ENCODE measurements at regions not wholly inside any gene's neighbourhood (a gene's known extent, or its start where the extent isn't known, plus 50 kb on each side); places are given as distances from the start of the nearest gene placed in this dataset.

DNA sequence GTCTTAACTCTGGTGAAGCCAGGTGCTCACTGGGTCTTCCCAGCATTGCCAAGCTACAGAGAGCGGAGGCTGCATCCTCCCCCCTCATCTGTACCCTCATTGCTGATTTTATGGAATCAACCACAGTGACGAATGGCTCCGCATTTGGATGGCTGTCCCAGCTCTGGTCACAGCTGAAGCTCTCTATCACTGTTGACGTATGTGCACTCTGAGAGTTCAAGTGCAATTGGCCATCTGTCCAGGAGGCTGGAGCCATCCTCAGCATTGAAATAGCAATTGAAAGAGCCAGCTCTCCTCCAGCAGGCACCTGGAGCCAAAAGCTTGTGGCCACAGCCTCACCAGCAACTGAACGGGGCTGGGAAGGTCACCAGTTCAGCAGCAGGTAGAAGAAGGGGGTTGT lies 494.1 kb downstream of the TMEM114 start:
- TF ChIP-seq, protein P1, sequence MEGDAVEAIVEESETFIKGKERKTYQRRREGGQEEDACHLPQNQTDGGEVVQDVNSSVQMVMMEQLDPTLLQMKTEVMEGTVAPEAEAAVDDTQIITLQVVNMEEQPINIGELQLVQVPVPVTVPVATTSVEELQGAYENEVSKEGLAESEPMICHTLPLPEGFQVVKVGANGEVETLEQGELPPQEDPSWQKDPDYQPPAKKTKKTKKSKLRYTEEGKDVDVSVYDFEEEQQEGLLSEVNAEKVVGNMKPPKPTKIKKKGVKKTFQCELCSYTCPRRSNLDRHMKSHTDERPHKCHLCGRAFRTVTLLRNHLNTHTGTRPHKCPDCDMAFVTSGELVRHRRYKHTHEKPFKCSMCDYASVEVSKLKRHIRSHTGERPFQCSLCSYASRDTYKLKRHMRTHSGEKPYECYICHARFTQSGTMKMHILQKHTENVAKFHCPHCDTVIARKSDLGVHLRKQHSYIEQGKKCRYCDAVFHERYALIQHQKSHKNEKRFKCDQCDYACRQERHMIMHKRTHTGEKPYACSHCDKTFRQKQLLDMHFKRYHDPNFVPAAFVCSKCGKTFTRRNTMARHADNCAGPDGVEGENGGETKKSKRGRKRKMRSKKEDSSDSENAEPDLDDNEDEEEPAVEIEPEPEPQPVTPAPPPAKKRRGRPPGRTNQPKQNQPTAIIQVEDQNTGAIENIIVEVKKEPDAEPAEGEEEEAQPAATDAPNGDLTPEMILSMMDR (IDR thresholded peaks at IDR 0.05), result no peak
- no peak for TF ChIP-seq POLR2A (IDR thresholded peaks at IDR 0.05)
- no peaks in the 10 kb centered on the region for H3K36me3 ChIP-seq
- DNase-seq, result no peak

DNA sequence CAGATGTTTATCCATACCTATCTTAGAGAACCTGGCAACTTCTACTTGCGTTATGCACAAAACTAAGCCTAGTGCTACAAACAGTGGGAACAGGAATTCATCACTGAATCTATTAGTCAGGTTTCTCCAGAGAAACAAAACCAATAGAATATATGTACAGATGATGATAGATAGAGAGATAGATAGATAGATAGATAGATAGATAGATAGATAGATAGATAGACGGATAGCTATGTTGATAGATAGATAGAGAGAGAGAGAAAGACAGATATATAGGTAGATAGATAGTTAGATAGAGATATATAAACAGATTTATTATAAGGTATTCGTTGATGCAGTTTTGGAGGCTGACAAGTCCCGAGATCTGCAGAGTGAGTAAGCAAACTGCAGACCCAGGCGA lies 495.6 kb downstream of the TMEM114 start:
- TF ChIP-seq, protein P1 (IDR thresholded peaks at IDR 0.05), result no peak
- no peak for TF ChIP-seq POLR2A (IDR thresholded peaks at IDR 0.05)
- Histone ChIP-seq H3K27ac (no peak overlapping the region), H3K36me3 (no peaks in the 10 kb centered on the region), H3K4me3 (no peak overlapping the region), H3K27me3 (no peaks in the 10 kb centered on the region), H3K4me1 (no peaks in the 10 kb centered on the region), H3K9me3 (no peaks in the 10 kb centered on the region)
- DNase-seq, result no peak

More for the DNA sequence above, 494.1 kb downstream of the TMEM114 start:
- Histone ChIP-seq H3K4me3 (no peak overlapping the region), H3K9me3 (no peaks in the 10 kb centered on the region), H3K4me1 (no peaks in the 10 kb centered on the region), H3K27ac (no peak overlapping the region), H3K27me3 (no peaks in the 10 kb centered on the region)

DNA sequence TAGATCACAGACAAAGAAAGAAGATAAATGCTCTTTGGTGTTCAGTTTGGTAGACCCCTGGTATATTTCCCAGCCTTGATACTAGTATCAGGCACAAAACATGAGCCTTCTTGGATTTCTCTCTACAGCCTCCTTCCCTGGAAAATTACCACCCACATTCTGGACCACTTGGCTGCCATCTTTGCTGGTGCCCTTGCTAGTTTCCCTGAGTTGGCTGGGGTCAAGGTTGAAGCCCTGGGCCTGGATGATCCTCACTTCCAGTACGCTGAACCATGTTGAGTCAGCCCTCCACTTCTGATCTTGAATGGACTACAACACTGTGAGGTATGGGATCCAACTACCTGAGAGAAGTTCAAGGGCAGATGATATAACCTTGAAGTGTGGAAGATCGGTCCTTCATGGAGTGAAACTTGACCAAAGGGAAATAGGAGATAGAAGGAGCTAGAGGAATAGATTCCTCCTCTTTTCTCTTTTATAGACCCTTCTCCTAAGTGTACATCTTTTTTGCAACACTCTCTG lies 501.4 kb downstream of the TMEM114 start:
- no peak for DNase-seq
- H3K9me3 ChIP-seq, result no peaks in the 10 kb centered on the region
- no peak overlapping the region for H3K27ac ChIP-seq
- TF ChIP-seq POLR2A (IDR thresholded peaks at IDR 0.05), result no peak
- TF ChIP-seq, protein P1 (IDR thresholded peaks at IDR 0.05), result no peak
- H3K4me1 ChIP-seq, result no peaks in the 10 kb centered on the region
- H3K4me3 ChIP-seq, result no peak overlapping the region
- no peaks in the 10 kb centered on the region for H3K36me3 ChIP-seq
- H3K27me3 ChIP-seq, result no peaks in the 10 kb centered on the region

DNA sequence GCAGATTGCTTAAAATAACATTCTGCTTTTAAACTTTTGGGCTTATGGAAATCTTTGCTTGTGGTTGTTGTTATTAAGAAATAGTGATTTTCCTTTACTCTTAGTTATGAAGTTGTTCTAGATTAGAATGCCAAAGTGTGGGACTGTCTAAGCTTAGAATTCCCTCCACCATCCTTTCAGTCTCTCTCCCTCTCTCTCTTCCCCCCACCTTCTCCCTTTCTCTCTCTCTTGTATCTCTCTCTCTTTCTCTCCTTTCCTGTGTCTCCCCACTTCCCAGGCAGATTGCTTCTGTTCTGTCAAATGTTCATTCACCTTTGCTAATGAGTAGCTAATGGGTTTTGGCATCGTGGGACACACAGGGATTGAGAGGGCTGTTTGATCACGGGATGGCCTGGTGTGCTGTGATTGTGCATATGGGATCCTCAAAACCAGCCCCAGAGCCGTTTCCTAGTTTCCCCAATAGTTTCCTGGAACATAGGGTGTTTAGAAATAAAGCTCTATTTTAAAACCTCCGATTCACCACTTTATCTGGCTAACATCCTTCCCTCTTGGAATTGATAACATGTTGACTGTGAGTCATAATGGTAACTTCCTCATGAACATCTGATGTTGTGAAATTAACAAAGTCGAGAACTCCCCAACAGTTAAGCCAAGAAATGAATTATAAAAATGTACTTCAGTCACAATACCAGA lies 502.6 kb downstream of the TMEM114 start:
- no peaks in the 10 kb centered on the region for H3K4me1 ChIP-seq
- no peak overlapping the region for H3K4me3 ChIP-seq
- H3K9me3 ChIP-seq, result no peaks in the 10 kb centered on the region
- DNase-seq, result no peak
- no peak overlapping the region for H3K27ac ChIP-seq
- H3K36me3 ChIP-seq, result no peaks in the 10 kb centered on the region
- TF ChIP-seq, protein P1 (IDR thresholded peaks at IDR 0.05), result no peak
- TF ChIP-seq POLR2A (IDR thresholded peaks at IDR 0.05), result no peak
- H3K27me3 ChIP-seq, result no peaks in the 10 kb centered on the region

DNA sequence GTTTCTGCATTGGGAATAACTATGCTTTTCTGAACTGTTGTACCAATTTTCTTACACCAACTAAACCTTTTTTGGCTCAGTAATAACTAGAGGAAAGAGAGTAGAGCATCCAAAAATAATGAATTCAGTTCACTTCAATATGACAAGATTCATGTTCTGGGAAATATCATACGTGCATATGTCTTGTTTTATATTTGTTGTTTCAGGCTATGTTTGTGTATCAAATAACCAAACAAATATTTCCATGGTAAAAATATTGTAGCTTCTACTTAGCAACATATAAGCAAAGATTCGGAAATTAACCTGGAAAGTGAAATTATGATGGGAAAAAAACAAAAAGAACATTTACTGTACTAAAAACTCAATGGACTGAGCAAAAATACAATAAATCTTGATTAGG lies 503.2 kb downstream of the TMEM114 start:
- Histone ChIP-seq H3K36me3 (no peaks in the 10 kb centered on the region), H3K4me3 (no peak overlapping the region), H3K27me3 (no peaks in the 10 kb centered on the region), H3K27ac (no peak overlapping the region), H3K9me3 (no peaks in the 10 kb centered on the region), H3K4me1 (no peaks in the 10 kb centered on the region)
- DNase-seq, result no peak
- TF ChIP-seq, protein P1 (IDR thresholded peaks at IDR 0.05), result no peak
- no peak for TF ChIP-seq POLR2A (IDR thresholded peaks at IDR 0.05)
